ENCODE measurements at regions not wholly inside any gene's neighbourhood (a gene's known extent, or its start where the extent isn't known, plus 50 kb on each side); places are given as distances from the start of the nearest gene placed in this dataset.

- Mint-ChIP-seq H3K27ac (ENCODE audit: unreplicated experiment) (peak overlapping the region; percentile 75), H3K27me3 (ENCODE audit: unreplicated experiment) (peaks cover 20% of the 10 kb centered on the region), H3K4me1 (ENCODE audit: low read depth, unreplicated experiment) (peaks cover 70% of the 10 kb centered on the region), H3K4me3 (ENCODE audit: unreplicated experiment) (no peak overlapping the region), H3K36me3 (ENCODE audit: unreplicated experiment) (no peaks in the 10 kb centered on the region), H3K9me3 (ENCODE audit: unreplicated experiment) (peaks cover 26% of the 10 kb centered on the region)
- no peak for DNase-seq
- TF ChIP-seq CTCF (IDR thresholded peaks at IDR 0.05; ENCODE audit: partially characterized antibody, unreplicated experiment): no peak
Observed at GRCh38 chr1:201683397-201683796, 144.5 kb downstream of the NAV1 start.

DNA sequence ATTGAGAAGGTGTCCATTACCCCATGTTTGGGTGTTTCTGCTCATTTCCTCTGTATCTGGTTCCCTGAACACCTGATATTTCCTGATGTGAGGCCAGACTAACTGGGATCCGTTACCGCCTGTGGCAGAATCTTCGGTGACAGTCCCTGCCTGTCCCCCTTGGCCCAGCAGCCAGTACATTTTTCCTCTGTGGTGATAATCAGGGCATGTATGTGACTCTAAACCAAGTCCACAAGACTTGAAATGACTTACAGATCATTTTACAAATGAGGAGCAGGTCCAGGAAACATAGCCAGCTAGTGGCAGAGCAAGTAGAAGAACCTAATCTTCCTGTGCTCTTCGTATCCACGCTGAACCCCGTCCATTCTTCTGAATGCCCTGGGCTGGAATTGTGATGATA, 143.5 kb upstream of the IPO9 start:
- H3K27ac Mint-ChIP-seq (ENCODE audit: unreplicated experiment): peak overlapping the region; percentile 94
- DNase-seq: no peak
- H3K4me3 Mint-ChIP-seq (ENCODE audit: unreplicated experiment): peak overlapping the region; percentile 75
- peaks cover 13% of the 10 kb centered on the region for H3K9me3 Mint-ChIP-seq (ENCODE audit: unreplicated experiment)
- H3K4me1 Mint-ChIP-seq (ENCODE audit: low read depth, unreplicated experiment): peaks cover 68% of the 10 kb centered on the region
- H3K27me3 Mint-ChIP-seq (ENCODE audit: unreplicated experiment): peaks cover 13% of the 10 kb centered on the region
- no peak for TF ChIP-seq CTCF (IDR thresholded peaks at IDR 0.05; ENCODE audit: partially characterized antibody, unreplicated experiment)
- H3K36me3 Mint-ChIP-seq (ENCODE audit: unreplicated experiment): no peaks in the 10 kb centered on the region

GRCh38 chr1:201686714-201687455, 142.1 kb upstream of the IPO9 start:
- Mint-ChIP-seq H3K36me3 (ENCODE audit: unreplicated experiment) (no peaks in the 10 kb centered on the region), H3K27ac (ENCODE audit: unreplicated experiment) (peak overlapping the region; percentile 94), H3K4me1 (ENCODE audit: low read depth, unreplicated experiment) (peaks cover 62% of the 10 kb centered on the region), H3K9me3 (ENCODE audit: unreplicated experiment) (peaks cover 15% of the 10 kb centered on the region), H3K4me3 (ENCODE audit: unreplicated experiment) (peak overlapping the region; percentile 70), H3K27me3 (ENCODE audit: unreplicated experiment) (peaks cover 10% of the 10 kb centered on the region)
- no peak for TF ChIP-seq CTCF (IDR thresholded peaks at IDR 0.05; ENCODE audit: partially characterized antibody, unreplicated experiment)
- DNase-seq: no peak

DNA sequence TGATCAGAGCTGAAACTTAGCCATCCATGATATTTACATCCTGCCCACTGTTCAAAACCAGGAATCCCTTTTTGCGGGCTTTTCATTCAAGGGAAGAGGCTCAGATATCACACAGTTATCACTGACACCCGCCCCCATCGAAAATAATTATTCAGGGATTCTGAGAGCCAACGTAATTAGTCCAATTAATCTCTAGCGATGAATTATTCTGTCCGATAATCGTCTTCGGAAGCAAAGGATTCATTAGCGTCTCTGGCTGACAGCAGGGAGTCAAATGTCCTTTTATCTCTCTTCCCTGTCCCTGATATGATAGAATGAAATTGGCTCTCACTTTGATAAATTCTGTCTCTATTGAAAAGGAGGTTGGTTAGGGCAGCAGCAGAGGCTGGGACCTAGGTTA, 140.4 kb upstream of the IPO9 start:
- no peak for DNase-seq
- no peak overlapping the region for H3K27ac Mint-ChIP-seq (ENCODE audit: unreplicated experiment)
- H3K36me3 Mint-ChIP-seq (ENCODE audit: unreplicated experiment): no peaks in the 10 kb centered on the region
- H3K4me1 Mint-ChIP-seq (ENCODE audit: low read depth, unreplicated experiment): peaks cover 54% of the 10 kb centered on the region
- no peak for TF ChIP-seq CTCF (IDR thresholded peaks at IDR 0.05; ENCODE audit: partially characterized antibody, unreplicated experiment)
- H3K27me3 Mint-ChIP-seq (ENCODE audit: unreplicated experiment): peaks cover 10% of the 10 kb centered on the region
- peak overlapping the region; percentile 40 for H3K4me3 Mint-ChIP-seq (ENCODE audit: unreplicated experiment)
- H3K9me3 Mint-ChIP-seq (ENCODE audit: unreplicated experiment): peaks cover 12% of the 10 kb centered on the region

DNA sequence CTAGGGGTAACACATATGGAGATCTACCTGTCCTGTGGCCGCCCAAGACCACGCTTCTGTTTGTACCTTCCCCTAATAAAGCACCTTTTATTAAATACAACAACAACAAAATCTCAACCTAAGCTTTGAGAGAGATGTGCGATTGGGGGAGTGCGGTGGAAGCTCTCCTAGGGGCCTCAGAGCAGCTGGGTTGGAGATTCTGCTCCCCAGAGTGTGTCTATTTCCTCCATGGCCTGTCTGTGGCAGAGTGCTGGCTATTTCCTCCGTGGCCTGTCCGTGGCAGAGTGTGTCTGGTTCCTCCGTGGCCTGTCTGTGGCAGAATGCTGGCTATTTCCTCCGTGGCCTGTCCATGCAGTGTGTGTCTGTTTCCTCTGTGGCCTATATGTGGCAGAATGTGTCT, 139.3 kb upstream of the IPO9 start:
- H3K36me3 Mint-ChIP-seq (ENCODE audit: unreplicated experiment): no peaks in the 10 kb centered on the region
- H3K27ac Mint-ChIP-seq (ENCODE audit: unreplicated experiment): no peak overlapping the region
- no peak overlapping the region for H3K4me3 Mint-ChIP-seq (ENCODE audit: unreplicated experiment)
- peaks cover 53% of the 10 kb centered on the region for H3K4me1 Mint-ChIP-seq (ENCODE audit: low read depth, unreplicated experiment)
- DNase-seq: no peak
- H3K9me3 Mint-ChIP-seq (ENCODE audit: unreplicated experiment): peaks cover 16% of the 10 kb centered on the region
- TF ChIP-seq CTCF (IDR thresholded peaks at IDR 0.05; ENCODE audit: partially characterized antibody, unreplicated experiment): no peak
- peaks cover 12% of the 10 kb centered on the region for H3K27me3 Mint-ChIP-seq (ENCODE audit: unreplicated experiment)
